Neural crest cell (in vitro differentiated cells): ENCODE measurements at regions not wholly inside any gene's neighbourhood (a gene's known extent, or its start where the extent isn't known, plus 50 kb on each side); places are given as distances from the start of the nearest gene placed in this dataset.

Experiments used
- DNase-seq: peaks from one replicate; pipeline ENCODE4 v3.0.0; 2021; ENCODE audit warnings: low read depth, mixed read lengths, low spot score
- H3K27ac Mint-ChIP-seq: one replicate; pipeline ENCODE4 v1.8.0; 2021; ENCODE audit warnings: mild to moderate bottlenecking, mixed read lengths; ENCODE audit not compliant: unreplicated experiment
- H3K27me3 Mint-ChIP-seq: 2 replicates; pipeline ENCODE4 v1.8.0; 2021; ENCODE audit warnings: low read depth, mild to moderate bottlenecking, mixed read lengths
- H3K36me3 Mint-ChIP-seq: 2 replicates; pipeline ENCODE4 v1.8.0; 2021; ENCODE audit warnings: low read depth, mild to moderate bottlenecking, mixed read lengths
- H3K4me1 Mint-ChIP-seq: 2 replicates; pipeline ENCODE4 v1.8.0; 2021; ENCODE audit warnings: mixed read lengths
- H3K4me3 Mint-ChIP-seq: one replicate; pipeline ENCODE4 v1.8.0; 2021; ENCODE audit warnings: mild to moderate bottlenecking, mixed read lengths
- H3K9me3 Mint-ChIP-seq: 2 replicates; pipeline ENCODE4 v1.8.0; 2021; ENCODE audit warnings: mixed read lengths
- TF ChIP-seq, protein P1 (sequence below): fragments of 200-600 bp; sonication (generic); conservative IDR thresholded peaks from 2 replicates; pipeline ENCODE4 v1.5.0; 2021; ENCODE audit warnings: antibody characterized with exemption, mild to moderate bottlenecking

DNA sequence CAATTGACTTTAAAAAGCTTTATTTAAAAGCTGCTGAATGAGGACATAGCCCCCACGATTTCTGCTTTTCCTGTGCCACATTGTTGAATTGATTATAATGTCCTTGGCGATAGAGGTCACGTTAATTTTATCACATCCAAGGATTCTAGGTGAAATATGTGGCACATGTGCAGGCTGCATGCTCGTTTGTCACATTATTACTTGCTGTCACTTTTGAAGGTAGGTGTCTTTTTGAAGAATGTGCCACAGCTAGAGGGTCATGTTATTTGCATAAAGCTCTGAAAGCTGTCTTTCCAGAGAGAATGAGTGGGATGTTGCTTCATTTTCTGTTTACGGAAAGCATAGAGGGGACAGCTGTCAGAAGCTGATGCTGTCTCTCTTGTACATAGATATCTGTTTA lies 927.6 kb upstream of the ATXN8OS start:
- Mint-ChIP-seq H3K27ac (no peak overlapping the region), H3K4me3 (no peak overlapping the region), H3K9me3 (peaks cover 4% of the 10 kb centered on the region), H3K27me3 (no peaks in the 10 kb centered on the region), H3K36me3 (no peaks in the 10 kb centered on the region), H3K4me1 (peaks cover 7% of the 10 kb centered on the region)
- TF ChIP-seq, protein P1, sequence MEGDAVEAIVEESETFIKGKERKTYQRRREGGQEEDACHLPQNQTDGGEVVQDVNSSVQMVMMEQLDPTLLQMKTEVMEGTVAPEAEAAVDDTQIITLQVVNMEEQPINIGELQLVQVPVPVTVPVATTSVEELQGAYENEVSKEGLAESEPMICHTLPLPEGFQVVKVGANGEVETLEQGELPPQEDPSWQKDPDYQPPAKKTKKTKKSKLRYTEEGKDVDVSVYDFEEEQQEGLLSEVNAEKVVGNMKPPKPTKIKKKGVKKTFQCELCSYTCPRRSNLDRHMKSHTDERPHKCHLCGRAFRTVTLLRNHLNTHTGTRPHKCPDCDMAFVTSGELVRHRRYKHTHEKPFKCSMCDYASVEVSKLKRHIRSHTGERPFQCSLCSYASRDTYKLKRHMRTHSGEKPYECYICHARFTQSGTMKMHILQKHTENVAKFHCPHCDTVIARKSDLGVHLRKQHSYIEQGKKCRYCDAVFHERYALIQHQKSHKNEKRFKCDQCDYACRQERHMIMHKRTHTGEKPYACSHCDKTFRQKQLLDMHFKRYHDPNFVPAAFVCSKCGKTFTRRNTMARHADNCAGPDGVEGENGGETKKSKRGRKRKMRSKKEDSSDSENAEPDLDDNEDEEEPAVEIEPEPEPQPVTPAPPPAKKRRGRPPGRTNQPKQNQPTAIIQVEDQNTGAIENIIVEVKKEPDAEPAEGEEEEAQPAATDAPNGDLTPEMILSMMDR = no peak
- DNase-seq = no peak

DNA sequence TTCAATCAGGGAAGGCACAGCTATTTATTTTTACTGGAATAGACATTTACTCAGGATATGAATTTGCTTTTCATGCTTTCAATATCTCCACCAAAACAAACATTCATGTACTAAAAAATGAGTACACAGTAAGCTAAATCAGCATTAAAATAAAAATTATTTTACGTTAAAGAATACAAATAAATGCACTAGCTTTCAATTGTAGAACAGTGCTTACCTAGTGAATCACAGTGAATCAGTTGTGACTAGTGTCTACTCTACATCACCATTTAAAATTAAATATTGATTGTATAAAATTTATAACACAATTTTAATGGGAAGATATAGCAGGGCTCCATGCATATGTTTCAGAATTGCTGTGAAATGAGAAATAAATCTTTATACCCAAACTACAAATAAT lies 929.6 kb upstream of the ATXN8OS start:
- no peak overlapping the region for H3K4me3 Mint-ChIP-seq
- no peaks in the 10 kb centered on the region for H3K27me3 Mint-ChIP-seq
- peaks cover 7% of the 10 kb centered on the region for H3K4me1 Mint-ChIP-seq
- DNase-seq = no peak
- TF ChIP-seq, protein P1 = no peak
- H3K9me3 Mint-ChIP-seq = no peaks in the 10 kb centered on the region
- H3K27ac Mint-ChIP-seq = no peak overlapping the region
- H3K36me3 Mint-ChIP-seq = no peaks in the 10 kb centered on the region

- no peaks in the 10 kb centered on the region for H3K9me3 Mint-ChIP-seq
These were observed 939.2 kb upstream of the ATXN8OS start for GRCh38 chr13:69168436-69168835.

DNA sequence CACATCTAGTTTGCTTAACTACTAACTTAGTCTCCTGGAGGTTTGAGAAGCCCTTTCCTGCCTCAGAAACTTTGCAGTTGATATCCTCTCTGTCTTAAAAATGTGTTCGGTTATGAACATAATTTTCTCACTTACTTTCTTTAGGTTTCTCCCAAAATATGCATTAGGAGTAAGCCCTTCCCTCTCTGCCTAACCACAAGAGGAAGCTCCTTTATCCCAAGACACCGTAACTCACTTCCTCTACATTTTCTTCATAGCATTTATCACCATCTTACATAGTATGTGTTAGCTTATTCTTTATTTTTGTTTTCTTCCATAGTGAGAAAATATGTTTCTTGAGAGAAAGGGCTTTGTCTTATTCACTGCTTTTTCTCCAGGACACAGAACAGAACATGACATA lies 952.5 kb upstream of the ATXN8OS start:
- Mint-ChIP-seq H3K4me3 (no peak overlapping the region), H3K9me3 (peaks cover 2% of the 10 kb centered on the region), H3K27me3 (no peaks in the 10 kb centered on the region), H3K4me1 (no peaks in the 10 kb centered on the region), H3K36me3 (no peaks in the 10 kb centered on the region), H3K27ac (no peak overlapping the region)
- no peak for DNase-seq
- TF ChIP-seq, protein P1 = no peak

More at GRCh38 chr13:69168436-69168835, 939.2 kb upstream of the ATXN8OS start:
- TF ChIP-seq, protein P1 = no peak
- Mint-ChIP-seq H3K27ac (no peak overlapping the region), H3K4me1 (no peaks in the 10 kb centered on the region), H3K27me3 (no peaks in the 10 kb centered on the region), H3K36me3 (no peaks in the 10 kb centered on the region), H3K4me3 (no peak overlapping the region)
- no peak for DNase-seq

GRCh38 chr13:69142101-69142500 lies 965.5 kb upstream of the ATXN8OS start:
- H3K27ac Mint-ChIP-seq = no peak overlapping the region
- DNase-seq = no peak
- TF ChIP-seq, protein P1 = no peak
- no peak overlapping the region for H3K4me3 Mint-ChIP-seq
- no peaks in the 10 kb centered on the region for H3K27me3 Mint-ChIP-seq
- no peaks in the 10 kb centered on the region for H3K4me1 Mint-ChIP-seq
- H3K9me3 Mint-ChIP-seq = no peaks in the 10 kb centered on the region
- no peaks in the 10 kb centered on the region for H3K36me3 Mint-ChIP-seq

DNA sequence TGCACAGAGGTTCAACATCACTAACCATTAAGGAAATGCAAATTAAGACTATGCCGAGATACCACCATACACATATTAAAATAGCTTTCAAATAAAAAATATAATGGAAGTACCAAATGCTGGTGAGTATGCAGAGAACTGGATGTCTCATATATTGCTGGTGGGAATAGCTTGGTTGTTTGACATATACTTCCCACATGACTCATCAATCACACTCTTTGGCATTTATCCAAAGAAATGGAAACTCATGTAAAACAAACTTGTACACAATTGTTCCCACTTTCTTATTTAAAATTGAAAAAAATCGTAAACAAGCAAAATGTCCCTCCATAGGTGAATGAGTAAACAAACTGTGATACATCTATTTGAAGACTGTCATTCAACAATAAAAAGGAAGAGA lies 982.6 kb upstream of the ATXN8OS start:
- Mint-ChIP-seq H3K4me1 (no peaks in the 10 kb centered on the region), H3K27ac (no peak overlapping the region), H3K9me3 (peaks cover 6% of the 10 kb centered on the region), H3K4me3 (no peak overlapping the region), H3K36me3 (peaks cover 3% of the 10 kb centered on the region), H3K27me3 (no peaks in the 10 kb centered on the region)
- TF ChIP-seq, protein P1 = no peak
- DNase-seq = no peak
